ENCODE measurements at regions not wholly inside any gene's neighbourhood (a gene's known extent, or its start where the extent isn't known, plus 50 kb on each side); places are given as distances from the start of the nearest gene placed in this dataset.
"Not testable (repeated sequence)": the region's sequence is repeated elsewhere in the genome, so short reads cannot be mapped to it uniquely, and the experiment has no call there.

- TF ChIP-seq CTCF (conservative IDR thresholded peaks at IDR 0.05; ENCODE audit: low read depth, low read length); RCOR1 (IDR thresholded peaks at IDR 0.05; ENCODE audit: insufficient replicate concordance, low read length); RFX5 (IDR thresholded peaks at IDR 0.05; ENCODE audit: low read depth, low read length); FOS (IDR thresholded peaks at IDR 0.05; ENCODE audit: low read depth, low read length); MAZ (IDR thresholded peaks at IDR 0.05; ENCODE audit: borderline replicate concordance, low read depth, low read length); SMC3 (IDR thresholded peaks at IDR 0.05; ENCODE audit: low read depth, low read length); POLR2A (IDR thresholded peaks at IDR 0.05; ENCODE audit: low read depth, low read length); MXI1 (IDR thresholded peaks at IDR 0.05; ENCODE audit: borderline replicate concordance, low read depth, low read length); BHLHE40 (IDR thresholded peaks at IDR 0.05; ENCODE audit: low read depth, low read length); MAFK (IDR thresholded peaks at IDR 0.05; ENCODE audit: low read depth, low read length); CEBPB (IDR thresholded peaks at IDR 0.05; ENCODE audit: low read depth, low read length): not testable (repeated sequence)
These were observed 319.7 kb upstream of the IRAK1BP1 start for GRCh38 chr6:78547636-78548035.

Data from IMR-90 (cell line).